Inflammatory macrophage treated with lipopolysaccharide for 4 hours (primary cell): ENCODE measurements at regions not wholly inside any gene's neighbourhood (a gene's known extent, or its start where the extent isn't known, plus 50 kb on each side); places are given as distances from the start of the nearest gene placed in this dataset.

Experiments used
- DNase-seq: peaks from one replicate; pipeline ENCODE4 v3.0.0-alpha.2; 2020

DNA sequence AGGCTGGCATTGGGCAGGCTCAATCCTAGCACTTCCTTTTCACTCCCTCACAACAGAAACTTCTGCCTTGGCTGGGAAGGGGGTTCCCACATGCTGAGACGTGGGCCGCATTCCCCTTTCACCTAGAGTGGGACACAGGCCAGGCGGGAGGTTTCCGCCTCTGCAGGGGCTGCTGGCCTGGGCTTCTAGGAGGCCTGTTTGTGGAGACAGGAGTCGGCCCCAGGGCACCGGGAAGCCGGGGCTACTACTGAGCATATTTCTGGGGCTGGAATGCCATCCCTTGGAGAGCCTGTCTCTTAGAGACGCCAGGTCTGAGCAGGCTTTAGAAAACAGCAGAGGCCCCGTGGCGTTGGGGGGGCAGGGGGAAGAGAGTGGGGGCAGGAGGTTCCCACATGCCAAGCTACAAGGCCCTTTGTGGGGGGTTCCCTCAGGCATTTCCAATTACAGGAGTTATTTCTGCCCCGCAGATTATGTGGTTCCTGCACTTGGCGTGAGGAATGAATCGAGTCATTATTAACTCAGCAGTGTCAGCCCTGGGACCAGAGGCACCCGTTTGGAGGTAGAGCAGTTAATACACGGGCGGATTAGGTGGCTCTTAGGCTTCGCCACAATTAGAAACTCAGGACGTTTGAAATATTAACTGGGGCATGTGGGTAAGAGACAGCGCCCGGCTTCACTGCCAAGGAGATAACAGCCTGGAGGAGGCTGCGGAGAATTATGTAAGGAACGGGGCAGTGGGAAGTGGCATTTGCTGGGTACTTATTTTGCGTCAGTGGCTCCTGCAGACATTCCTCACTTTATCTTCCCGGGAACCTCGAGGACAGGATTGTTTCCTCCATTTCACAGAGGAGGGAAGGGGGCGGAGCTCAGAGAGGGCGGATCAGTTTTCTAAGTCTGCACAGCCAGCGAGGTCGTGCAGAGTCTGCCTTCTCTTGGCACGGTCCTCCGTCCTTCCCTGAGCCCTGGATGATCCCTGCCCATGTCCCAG lies 162.5 kb downstream of the MAF start:
- peak; percentile 71 for DNase-seq

DNA sequence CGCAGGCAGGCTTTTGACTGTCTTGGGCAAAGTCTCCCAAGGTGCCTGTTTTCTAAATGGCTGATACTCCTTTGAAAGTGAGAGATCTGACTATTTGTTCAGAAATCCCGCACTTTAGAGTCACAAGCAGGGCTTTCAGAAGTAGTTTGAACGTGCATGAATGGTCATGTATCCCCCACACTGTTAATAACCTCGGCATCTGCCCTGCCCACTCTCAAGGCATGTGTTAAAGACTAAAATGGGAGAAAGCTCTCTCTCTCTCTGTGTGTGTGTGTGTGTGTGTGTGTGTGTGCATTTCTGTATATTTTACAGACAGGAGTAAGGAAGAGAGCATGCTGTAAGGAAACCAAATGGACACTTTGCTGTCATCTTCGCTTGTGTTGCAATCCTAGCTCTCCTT lies 163.7 kb downstream of the MAF start:
- peak; percentile 35 for DNase-seq

DNA sequence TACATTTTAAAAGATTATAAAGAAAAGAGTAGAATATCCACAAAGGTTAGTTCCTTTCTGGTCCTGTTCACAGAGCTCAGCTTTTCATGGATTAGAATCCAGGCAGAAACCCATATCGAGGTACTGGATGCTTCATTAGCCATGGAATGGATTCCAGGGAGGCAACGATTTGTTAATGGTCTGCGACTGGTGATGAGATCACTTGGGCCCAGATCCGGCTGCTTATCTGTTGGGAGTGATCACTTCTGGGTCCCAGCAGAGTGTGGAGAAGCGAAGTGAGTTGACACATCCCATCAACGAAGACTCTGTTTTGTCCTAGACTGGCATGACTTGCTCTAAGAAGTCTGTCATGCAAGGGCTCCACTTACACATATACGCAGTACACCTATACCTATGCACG lies 165.8 kb downstream of the MAF start:
- DNase-seq: no peak

DNA sequence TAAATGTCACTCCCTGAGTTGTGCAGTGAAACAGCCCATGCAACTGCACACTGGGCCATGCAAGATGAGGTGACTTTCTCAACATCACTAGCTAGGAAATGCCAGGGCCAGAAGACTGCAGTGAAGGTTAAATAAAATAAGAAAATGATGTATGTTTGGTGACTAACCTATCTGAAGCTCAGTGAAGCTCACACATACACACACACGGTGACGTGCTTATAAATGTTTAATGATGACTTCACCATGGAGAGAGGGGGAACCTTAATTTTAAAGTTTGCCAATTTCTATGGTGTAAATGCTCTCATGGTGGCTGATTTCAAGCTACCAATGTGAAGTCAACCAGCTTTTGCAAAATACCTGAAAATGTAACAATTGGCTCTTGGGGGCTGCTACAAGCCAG lies 166.4 kb downstream of the MAF start:
- DNase-seq: no peak

DNA sequence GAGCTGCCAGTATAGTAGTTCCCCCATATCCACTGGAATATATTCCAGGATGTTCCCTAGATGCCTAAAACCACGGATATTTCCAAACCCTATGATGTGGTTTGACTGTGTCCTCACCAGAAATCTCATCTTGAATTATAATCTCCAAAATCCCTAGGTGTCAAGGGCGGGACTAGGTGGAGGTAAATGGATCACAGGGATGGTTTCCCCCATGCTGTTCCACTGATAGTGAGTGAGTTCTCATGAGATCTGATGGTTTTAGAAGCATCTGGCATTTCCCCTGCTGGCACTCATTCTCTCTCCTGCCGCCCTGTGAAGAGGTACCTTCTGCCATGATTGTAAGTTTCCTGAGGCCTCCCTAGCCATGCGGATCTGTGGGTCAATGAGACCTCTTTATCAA lies 168.6 kb downstream of the MAF start:
- no peak for DNase-seq

DNA sequence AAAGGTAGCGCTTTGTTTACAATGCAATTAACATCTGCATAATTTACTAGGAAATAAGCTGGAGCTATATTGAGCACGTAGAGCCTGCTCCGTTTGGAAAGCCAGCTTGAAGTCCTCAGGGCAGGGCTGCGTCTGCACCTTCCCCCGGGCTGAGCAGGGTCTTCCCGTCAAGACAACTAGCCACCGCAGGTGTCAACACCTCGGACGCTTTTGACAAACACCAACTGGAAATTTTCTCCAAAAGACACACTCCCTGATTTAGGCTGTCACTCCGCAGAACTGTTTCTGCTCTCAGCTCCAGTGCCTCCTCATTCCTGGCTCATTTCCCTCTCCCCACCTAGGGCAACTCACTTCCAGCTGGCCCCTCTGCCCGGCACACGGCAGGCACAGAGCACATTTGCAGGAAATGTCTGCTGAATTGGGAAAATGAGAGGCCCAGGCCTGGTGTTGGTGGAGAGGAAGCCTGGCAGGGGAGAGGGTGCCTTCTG lies 170.3 kb downstream of the MAF start:
- DNase-seq: no peak

DNA sequence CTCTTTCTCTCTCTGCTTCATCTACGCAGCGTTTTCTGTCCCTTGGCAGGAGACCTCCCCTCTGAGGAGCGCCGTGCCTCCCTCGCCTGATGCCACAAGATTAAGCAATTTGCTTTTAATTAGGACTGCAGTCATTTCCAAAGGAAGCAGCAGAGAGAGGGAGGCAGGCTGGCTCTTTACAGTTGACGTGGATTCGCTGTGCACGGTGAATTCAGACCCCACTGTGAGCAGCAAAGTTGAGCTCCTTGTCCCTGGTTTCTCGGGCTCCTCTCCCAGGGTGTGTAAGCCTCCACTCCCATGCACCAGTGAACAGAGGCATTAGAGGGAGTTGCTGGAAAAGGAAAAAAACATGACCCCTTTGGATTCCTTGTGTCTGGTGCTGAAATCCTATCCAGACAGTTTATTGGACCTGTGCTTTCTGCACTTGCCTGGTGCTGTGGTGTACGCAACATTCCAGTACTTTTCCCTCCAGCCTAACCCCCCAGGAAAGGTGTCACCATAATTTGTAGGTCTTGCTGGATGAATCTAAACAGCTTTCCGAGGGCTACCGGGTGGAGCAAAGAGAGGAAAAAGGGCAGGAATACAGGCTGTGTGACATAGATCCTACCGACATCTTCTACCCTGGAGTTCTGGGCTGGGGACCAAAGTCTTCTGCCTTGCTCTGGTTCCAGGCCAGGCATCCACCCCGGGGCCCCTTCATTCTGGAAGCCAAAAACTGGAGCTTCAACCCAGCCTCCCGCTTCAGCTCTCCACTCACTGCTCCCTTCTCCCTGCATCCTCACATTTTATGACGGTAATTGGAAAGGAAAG lies 171.0 kb downstream of the MAF start:
- DNase-seq: no peak

DNA sequence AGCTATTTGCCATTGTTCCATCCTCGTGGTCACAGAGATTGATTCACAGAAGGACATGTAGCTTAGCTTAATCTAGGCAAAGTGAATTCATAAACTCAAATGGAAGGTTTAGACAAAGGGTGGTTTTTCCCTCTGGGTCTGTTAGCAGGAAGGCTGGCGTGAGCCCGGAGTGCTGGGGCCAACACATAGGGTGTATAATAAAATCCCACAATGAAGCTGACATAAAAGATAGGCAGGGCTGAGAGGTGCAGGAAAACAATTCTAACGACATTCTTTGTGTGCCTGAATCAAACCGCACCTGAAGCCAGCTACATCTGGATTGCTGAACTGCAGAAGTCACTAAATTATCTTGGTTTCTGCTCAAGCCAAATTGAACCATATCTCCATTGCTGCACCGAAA lies 173.9 kb downstream of the MAF start:
- DNase-seq: no peak

DNA sequence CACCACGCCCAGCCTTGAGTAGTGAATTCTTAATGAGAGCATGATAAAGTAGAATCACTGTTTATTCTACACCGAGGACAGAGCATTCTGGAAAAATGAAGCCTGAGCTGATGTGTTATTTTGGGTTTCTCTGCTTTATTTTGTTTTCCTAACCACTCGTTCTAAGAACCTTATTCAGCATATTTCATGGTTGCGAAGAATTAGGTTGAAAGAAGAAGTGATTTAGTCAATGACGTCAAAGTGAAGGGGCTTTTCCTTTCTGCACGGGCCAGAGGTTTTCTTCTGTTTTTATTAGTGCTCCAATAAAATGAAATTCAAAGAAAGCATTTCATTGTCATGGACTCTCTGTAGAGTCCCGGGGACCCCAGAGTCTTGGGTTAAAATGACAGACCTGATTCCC lies 178.5 kb downstream of the MAF start:
- DNase-seq: peak; percentile 69

DNA sequence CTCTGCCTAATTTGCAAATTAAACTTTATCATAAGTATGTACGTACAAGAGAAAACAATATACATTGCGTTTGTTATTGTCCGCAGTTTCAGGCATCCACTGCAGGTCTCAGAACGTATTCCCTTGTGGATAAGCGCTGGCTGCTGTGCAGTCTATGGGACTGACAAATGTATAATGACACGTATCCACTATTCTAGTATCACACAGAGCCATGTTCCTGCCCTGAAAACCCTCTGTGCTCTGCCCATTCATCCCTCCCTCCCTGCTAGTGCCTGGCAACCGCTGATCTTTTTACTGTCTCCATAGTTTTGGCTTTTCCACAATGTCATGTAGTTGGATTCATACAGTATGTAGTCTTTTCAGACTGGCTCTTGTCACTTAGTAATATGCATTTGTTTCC lies 179.4 kb downstream of the MAF start:
- DNase-seq: no peak

DNA sequence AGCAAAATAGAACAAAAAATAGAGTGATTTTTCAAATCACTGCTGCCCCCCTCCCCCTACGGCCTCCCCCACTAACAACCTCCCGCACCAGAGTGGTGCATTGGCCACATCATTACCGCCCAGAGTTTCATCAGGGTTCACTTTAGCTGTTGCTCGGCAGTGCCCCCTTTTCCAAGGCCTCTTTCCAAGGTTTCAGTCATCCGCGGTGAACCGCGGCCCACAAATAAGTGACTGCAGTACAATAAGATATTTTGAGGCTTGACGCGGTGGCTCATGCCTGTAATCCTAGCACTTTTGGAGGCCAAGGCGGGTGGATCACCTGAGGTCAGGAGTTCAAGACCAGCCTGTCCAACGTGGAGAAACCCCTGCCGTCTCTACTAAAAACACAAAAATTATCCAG lies 180.0 kb downstream of the MAF start:
- no peak for DNase-seq

DNA sequence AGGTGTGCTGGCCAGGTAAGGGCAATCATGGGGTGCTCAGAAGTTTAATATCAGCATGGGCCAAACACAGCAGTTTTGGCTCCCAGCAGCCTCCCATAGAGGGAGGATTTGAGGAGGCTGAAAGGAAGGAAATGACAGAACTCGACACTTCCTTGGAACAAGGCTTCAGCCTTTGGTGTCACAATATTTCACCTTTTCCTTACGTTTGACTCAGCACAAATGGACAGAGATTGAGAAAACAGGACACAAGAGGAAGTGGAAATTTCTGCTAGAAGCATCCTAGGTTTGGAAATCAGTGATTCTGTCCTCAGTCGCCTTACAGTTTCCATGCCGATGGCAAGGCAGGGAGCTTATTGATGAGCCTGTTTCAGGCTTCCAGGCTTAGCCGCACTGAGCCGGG lies 181.4 kb downstream of the MAF start:
- peak; percentile 83 for DNase-seq

DNA sequence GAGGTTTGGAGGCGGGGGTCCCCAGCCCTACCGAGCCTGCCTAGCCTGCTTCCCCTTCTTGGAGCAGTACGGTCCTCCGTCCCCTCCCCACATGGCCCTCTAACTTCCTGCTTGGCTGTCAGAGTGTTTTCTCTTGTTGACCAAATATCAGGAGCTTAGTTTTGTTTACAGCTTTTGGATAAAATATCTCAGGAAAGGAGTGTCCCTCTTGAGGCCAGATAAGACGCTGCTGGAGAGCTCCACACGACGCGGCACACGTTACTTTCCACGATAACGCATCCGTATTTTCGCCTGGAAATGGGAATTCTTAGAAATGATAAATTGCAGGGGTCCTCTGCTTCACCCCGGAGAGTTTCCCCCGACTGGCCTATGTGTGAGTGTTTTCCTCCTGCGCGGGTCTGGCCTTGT lies 182.9 kb downstream of the MAF start:
- DNase-seq: no peak

DNA sequence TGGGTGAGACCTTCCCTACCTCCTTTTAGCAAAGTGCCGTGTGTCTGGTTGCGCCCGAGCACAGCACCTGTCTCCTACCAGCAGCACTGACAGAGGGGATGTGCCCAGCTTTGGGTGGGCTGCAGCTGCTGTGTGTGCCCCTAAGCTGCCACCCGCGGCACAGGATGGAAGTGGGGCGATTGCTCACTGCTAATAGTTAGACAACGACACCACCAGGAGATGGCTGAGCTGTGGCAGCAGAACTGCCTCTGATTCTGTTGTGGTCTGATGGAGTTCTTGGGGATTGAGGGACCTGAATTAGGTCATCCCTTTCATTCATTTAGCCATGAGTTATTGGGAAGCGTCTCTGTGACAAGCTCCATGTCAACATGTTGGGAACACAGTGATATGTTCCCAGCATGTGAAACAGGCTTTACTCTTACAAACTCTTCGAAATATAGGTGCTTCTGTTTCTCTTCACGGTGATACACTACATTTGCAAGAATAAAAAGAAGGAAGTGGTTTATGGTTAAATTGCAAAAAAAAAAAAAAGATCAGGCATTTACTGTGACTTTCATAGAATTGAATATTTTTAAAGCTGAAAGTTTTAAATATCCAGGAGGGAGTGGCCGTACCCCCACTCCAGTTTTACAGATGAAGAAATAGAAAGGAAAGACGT lies 184.4 kb downstream of the MAF start:
- peak; percentile 16 for DNase-seq

DNA sequence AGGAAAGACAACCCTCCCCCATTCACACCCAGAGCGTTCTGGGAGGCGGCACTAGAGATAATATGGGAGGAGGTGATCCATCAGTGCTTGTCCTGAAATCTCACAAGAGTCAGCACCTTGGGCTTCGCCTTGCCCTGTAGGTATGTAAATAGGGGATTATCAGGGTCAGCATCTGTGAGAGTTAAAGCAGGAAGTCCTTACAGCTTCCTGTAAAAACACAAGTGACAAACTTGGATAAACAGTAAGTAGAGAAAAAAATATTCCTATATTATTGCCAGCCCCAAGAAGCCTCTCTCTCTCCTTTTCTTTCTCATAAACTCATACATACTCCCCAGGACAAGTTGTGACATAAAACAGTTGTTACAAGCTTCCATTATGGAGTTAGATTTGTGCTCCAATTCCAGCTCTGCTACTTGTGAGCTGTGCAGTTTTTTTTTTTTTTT lies 187.7 kb downstream of the MAF start:
- DNase-seq: no peak

DNA sequence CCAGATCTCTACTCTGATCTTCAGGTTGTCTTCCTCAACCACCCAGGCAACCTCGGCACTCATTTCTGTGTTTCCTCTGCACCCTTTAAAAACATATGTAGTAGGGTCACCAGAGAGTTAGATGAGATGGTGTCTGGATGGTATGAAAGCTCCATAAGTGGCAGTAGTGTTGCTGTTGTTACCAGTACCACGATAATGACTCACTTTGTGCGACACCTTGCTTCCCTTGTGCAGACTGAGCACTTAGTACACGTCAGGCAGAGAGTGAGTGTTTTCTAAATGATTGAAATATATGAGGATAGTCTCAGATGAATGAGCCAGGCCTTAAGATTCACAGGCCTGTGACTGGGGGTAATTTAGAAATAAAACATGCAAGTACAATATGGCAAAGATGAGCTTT lies 188.7 kb downstream of the MAF start:
- DNase-seq: no peak

DNA sequence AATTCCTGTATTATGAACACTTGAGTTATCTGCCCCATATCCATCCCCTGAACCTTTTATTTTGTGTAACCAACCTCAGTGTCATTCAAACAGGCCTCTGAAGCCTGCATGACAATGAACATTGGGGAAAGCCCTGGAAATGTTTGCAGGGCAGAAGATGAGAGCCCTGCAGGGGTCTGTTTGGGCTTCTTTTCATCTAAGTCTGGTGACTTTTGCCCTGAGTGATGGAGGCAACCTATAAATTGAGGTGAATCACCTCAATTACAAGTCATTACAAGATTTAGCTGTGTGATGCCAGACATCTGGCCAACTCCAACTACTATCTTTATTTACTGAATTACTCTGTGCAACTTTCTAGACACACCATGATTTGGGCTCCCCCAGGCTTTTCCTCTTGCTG lies 189.2 kb downstream of the MAF start:
- no peak for DNase-seq

DNA sequence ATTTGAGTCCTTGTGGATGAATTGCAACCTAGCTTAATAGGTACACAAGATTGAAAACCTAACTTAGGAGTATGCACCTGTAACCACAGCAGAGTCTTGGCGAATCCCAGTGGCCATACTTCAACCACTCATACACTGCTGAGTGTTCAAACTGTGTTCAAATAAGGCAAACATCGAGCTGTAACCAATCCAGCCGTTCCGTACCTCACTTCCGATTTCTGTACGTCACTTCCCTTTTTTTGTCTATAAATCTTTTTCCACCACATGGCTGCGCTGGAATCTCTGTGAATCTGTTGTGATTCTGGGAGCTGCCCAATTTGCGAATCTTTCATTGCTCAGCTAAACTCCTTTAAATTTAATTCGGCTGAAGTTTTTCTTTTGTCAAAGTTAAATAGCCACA lies 190.6 kb downstream of the MAF start:
- peak; percentile 43 for DNase-seq

DNA sequence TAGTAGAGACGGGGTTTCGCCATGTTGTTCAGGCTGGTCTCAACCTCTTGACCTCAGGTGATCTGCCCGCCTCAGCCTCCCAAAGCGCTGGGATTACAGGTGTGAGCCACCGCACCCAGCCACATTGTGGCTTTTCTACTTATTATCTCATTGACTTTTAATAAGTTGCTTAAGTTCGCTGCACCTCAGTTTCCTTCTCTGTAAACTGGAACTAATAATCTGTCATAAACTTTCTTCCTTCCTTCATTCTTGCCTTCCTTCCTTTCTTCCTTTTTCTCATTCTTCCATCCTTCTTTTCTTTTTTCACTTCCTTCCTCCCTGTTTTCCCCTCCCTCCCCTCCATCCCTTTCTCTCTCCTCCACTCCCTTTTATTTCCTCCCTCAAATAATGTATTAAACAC lies 192.2 kb downstream of the MAF start:
- no peak for DNase-seq

DNA sequence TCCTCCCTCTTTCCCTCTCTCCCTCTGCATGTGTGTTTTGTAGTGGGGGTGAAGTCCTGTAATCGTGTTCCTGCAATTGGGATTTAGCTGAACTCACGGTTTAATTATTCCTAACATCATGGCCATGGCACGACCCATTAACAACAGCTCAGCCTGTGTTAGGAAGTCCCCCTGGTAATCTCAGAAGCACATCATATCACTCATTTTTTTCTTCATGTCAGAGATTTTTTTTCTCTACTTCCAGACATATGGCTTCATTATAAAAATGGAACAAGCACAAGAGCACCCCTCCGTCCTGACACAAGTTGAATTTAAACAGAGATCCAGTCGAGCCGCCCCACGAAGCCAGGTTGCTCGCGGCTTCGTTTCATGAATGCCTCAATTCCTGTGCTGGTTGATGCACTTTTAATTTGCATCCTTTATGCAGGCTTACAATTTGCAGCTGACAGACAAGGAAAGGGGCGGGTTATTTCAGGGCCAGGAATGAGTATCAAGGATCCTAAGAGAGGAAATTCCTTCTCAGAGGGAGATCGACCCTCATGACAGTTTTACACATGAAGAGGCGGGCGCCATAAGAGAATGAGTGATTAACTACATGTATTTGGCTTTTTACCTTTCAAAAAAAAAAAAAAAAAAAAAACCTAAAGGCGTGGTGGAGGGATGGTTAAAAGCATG lies 192.9 kb downstream of the MAF start:
- no peak for DNase-seq

DNA sequence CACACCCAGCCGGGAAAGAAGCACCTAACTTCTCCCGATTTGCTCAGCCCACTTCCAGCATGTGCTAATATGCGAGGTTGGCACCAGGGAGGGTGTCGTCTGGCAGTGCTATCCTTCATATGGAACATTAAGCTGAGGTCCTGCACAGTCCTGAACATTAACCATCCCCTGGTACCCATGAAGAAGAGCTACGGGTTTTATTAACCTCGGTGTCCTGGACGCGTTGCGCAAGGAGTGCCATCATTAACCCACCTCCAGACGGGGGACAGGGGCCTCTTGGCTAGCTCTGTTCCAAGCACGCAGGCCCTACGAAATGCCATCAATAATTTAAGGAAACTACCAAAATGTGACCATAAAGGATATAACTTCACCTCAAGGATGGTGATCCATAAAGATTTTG lies 193.5 kb downstream of the MAF start:
- DNase-seq: no peak

DNA sequence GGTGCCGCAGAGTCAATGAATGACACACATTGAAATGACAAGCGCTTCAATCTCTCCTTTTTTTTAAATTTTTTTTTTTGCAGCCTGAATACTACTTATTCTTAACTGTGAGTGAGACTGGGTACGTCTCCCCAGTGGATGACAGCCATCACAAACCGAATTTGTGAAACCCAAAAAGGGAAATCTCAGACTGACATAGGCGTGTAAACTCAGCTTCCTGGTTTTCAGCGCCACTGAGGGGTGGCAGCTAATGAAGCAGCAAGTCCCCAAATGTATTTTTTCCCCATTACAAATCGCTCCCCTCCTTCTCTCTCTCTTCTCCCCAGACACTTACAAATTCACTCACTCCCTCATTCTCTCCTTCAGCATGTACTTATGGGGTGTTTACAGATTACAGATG lies 196.0 kb downstream of the MAF start:
- peak; percentile 52 for DNase-seq

DNA sequence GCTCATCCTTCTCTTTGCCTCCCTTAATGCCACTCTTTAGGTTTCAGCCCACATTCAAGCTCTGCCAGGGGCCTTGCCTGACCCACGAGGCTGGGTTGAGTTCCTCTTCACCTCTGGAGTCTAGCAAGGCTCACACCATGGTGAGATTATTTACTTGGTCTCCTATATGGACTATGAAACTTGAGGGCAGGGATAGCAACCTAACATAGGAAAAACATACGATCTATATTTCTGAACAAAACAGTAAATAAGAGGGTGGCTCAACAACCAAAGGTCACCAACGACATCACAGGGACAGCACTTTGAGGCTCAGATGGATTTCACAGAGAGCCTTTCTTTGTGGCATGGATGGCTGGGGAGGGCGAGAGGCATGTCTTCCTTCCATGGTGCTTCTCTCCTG lies 197.0 kb downstream of the MAF start:
- DNase-seq: no peak
